A549 (cell line): ENCODE measurements at regions not wholly inside any gene's neighbourhood (a gene's known extent, or its start where the extent isn't known, plus 50 kb on each side); places are given as distances from the start of the nearest gene placed in this dataset.

Experiments used
- ATAC-seq, 2 experiments: fragments of 200-7000 bp in 1 of 2; fragments of >200 bp in 1 of 2; cut with Nextera tagmentation in 1 of 2; cut with Tn5 transposase in 1 of 2; 3 replicates each; pipeline versions ENCODE4 v1.8.0 to v1.9.1; 2018 to 2020; ENCODE audit warnings: mild to moderate bottlenecking in 1 of 2, moderate library complexity in 1 of 2
- CTCF ChIA-PET: fragments of 300-600 bp; sonication (Branson Sonifier 250); formaldehyde crosslinking; extraction: SDS; loops from one replicate; lab custom pipeline; 2021; ENCODE audit warnings: antibody characterized with exemption, inconsistent platforms; lab: Yijun Ruan, JAX
- POLR2A ChIA-PET: fragments of 350-600 bp; formaldehyde crosslinking; extraction: SDS; loops from one replicate; lab custom pipeline; 2021; ENCODE audit warnings: antibody characterized with exemption, inconsistent platforms; lab: Yijun Ruan, JAX
- DNase-seq, 2 experiments: peaks; one replicate each; pipeline versions ENCODE4 v3.0.0 to v3.0.0-alpha.2; 2011 to 2016; ENCODE audit warnings: low read depth in 1 of 2, low spot score in 1 of 2
- FAIRE-seq: peaks from 2 replicates; lab custom pipeline; 2011; peaks lifted over from hg19 to GRCh38; lab: Jason Lieb, UNC
- H3K27ac ChIP-seq, 2 experiments: fragments of >200 bp; sonication (Bioruptor Twin); formaldehyde crosslinking; 3 replicates each; pipeline ENCODE4 v1.5.1; 2016 to 2017
- H3K4me1 ChIP-seq: fragments of >200 bp; sonication (Bioruptor Twin); formaldehyde crosslinking; 3 replicates; pipeline ENCODE4 v1.6.1; 2016
- H3K4me2 ChIP-seq: fragments of >200 bp; sonication (Bioruptor Twin); formaldehyde crosslinking; 3 replicates; pipeline ENCODE4 v1.6.1; 2016
- H3K4me3 ChIP-seq: fragments of >200 bp; sonication (Bioruptor Twin); formaldehyde crosslinking; 3 replicates; pipeline ENCODE4 v1.5.1; 2016
- H3K9me3 ChIP-seq: fragments of >200 bp; sonication (Bioruptor Twin); formaldehyde crosslinking; 3 replicates; pipeline ENCODE4 v1.6.1; 2016
- BHLHE40 ChIP-seq: IDR thresholded peaks from 2 replicates; pipeline ENCODE4 v1.6.1; 2012; ENCODE audit warnings: low read depth, low read length, inconsistent platforms
- CBX8 ChIP-seq: fragments of 200-600 bp; sonication (generic); IDR thresholded peaks from 2 replicates; pipeline ENCODE4 v1.6.1; 2016
- CEBPB ChIP-seq, 2 experiments: fragments of >200 bp in 1 of 2; sonication (Bioruptor Twin) in 1 of 2; formaldehyde crosslinking in 1 of 2; IDR thresholded peaks; 2 replicates each; pipeline ENCODE4 v1.6.1; 2012 to 2016
- CHD2 ChIP-seq: fragments of 150-350 bp; IDR thresholded peaks from 2 replicates; pipeline ENCODE4 v1.6.1; 2014; ENCODE audit warnings: low read length; ENCODE audit not compliant: partially characterized antibody
- CHD4 ChIP-seq: fragments of 200-600 bp; sonication (generic); IDR thresholded peaks from 2 replicates; pipeline ENCODE4 v1.6.1; 2016; ENCODE audit warnings: antibody characterized with exemption, mild to moderate bottlenecking, borderline replicate concordance
- EP300 ChIP-seq, 2 experiments: fragments of >200 bp; sonication (Bioruptor Twin); formaldehyde crosslinking; IDR thresholded peaks; 2 replicates in 1 of 2; 3 replicates in 1 of 2; pipeline ENCODE4 v1.6.1; 2016 to 2017
- FOSB ChIP-seq: fragments of 250-450 bp; sonication (Bioruptor Pico); IDR thresholded peaks from 2 replicates; pipeline ENCODE4 v1.5.0; 2020; ENCODE audit warnings: mild to moderate bottlenecking, moderate library complexity
- HEYL ChIP-seq: fragments of 250-450 bp; sonication (Bioruptor Pico); IDR thresholded peaks from 2 replicates; pipeline ENCODE4 v1.8.0; 2021; ENCODE audit warnings: mild to moderate bottlenecking, moderate library complexity
- HOXB13 ChIP-seq: fragments of 250-450 bp; sonication (Bioruptor Pico); IDR thresholded peaks from 2 replicates; pipeline ENCODE4 v1.5.0; 2020; ENCODE audit warnings: low read depth, mild to moderate bottlenecking, moderate library complexity
- JUN ChIP-seq, 2 experiments: fragments of >200 bp; sonication (Bioruptor Twin); formaldehyde crosslinking; IDR thresholded peaks; 2 replicates in 1 of 2; 3 replicates in 1 of 2; pipeline ENCODE4 v1.6.1; 2016 to 2017
- KDM1A ChIP-seq: fragments of 200-600 bp; sonication (generic); IDR thresholded peaks from 2 replicates; pipeline ENCODE4 v1.6.1; 2016; ENCODE audit warnings: low read depth, mild to moderate bottlenecking
- MAFK ChIP-seq: fragments of 450-650 bp; IDR thresholded peaks from 2 replicates; pipeline ENCODE4 v1.6.1; 2014; ENCODE audit not compliant: partially characterized antibody
- NR3C1 ChIP-seq: fragments of >200 bp; sonication (Bioruptor Twin); formaldehyde crosslinking; IDR thresholded peaks from 3 replicates; pipeline ENCODE4 v1.6.1; 2017
- POLR2AphosphoS2 ChIP-seq: conservative IDR thresholded peaks from 2 replicates; pipeline ENCODE4 v1.6.1; 2012; ENCODE audit warnings: low read length, improper control_type of control experiment, inconsistent platforms
- RARB ChIP-seq: fragments of 250-450 bp; sonication (Bioruptor Pico); IDR thresholded peaks from 2 replicates; pipeline ENCODE4 v1.8.0; 2021; ENCODE audit warnings: mild to moderate bottlenecking, moderate library complexity
- REST ChIP-seq: fragments of 200-600 bp; sonication (generic); IDR thresholded peaks from 2 replicates; pipeline ENCODE4 v1.6.1; 2016; ENCODE audit warnings: antibody characterized with exemption, mild to moderate bottlenecking, moderate library complexity
- SMC3 ChIP-seq: fragments of >200 bp; sonication (Bioruptor Twin); formaldehyde crosslinking; IDR thresholded peaks from 3 replicates; pipeline ENCODE4 v1.6.1; 2018; ENCODE audit warnings: inconsistent platforms
- USF2 ChIP-seq: fragments of 450-650 bp; IDR thresholded peaks from 2 replicates; pipeline ENCODE4 v1.6.1; 2014; ENCODE audit warnings: antibody characterized with exemption
- ZC3H11A ChIP-seq: fragments of 450-650 bp; IDR thresholded peaks from 2 replicates; pipeline ENCODE4 v1.6.1; 2014; ENCODE audit warnings: antibody characterized with exemption, mild to moderate bottlenecking
- ZFP36 ChIP-seq: fragments of 450-650 bp; IDR thresholded peaks from 2 replicates; pipeline ENCODE4 v1.6.1; 2014; ENCODE audit warnings: borderline replicate concordance; ENCODE audit not compliant: partially characterized antibody
- ZNF302 ChIP-seq: fragments of 250-450 bp; sonication (Bioruptor Pico); IDR thresholded peaks from 2 replicates; pipeline ENCODE4 v1.9.0; 2021; ENCODE audit warnings: inconsistent platforms, mild to moderate bottlenecking, moderate library complexity
- WGBS: methylation state at CpG from one replicate; pipeline ENCODE4 v1.1.6; 2017; ENCODE audit errors: missing lambda C conversion rate; 5-methylcytosine and 5-hydroxymethylcytosine counted together
- TF ChIP-seq, protein P1 (sequence below): IDR thresholded peaks from 2 replicates; pipeline ENCODE4 v1.6.1; 2012
- TF ChIP-seq, protein P2 (sequence below): fragments of >200 bp; sonication (Bioruptor Twin); formaldehyde crosslinking; IDR thresholded peaks from 3 replicates; pipeline ENCODE4 v1.5.1; 2016

DNA sequence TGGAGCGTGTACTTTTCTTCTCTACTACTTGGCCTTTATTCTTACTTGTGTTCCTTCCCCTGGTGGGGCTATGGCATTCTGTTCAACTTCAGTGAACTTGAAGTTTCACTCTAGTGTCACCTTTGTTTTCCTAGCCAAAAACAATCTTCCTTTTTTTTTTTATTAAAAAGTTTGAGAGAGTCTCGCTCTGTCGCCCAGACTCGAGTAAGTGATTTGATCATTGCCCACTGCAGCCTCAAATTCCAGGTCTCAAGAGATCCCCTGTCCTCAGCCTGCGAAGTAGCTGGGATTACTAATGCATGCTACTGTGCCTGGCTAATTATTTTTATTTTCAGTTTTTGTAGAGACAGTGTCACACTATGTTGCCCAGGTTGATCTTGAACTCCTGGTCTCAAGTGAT is 124.8 kb downstream of the SST start:
- no peak for DNase-seq
- no peak for ATAC-seq
- H3K27ac ChIP-seq: no peak overlapping the region
- no peak overlapping the region for H3K4me3 ChIP-seq
- no peaks in the 10 kb centered on the region for H3K4me1 ChIP-seq
- H3K4me2 ChIP-seq: no peak overlapping the region
- POLR2A ChIA-PET: no interaction called here
- CTCF ChIA-PET: no interaction called here
- WGBS: 72% methylated on average over 5 of the region's 5 CpGs
- FAIRE-seq: no peak
- no peak for TF ChIP-seq CEBPB (IDR thresholded peaks at IDR 0.05)
- TF ChIP-seq HEYL (CRISPR knock-in tag): no peak
- no peak for TF ChIP-seq ZC3H11A
- TF ChIP-seq NR3C1: no peak
- no peaks in the 10 kb centered on the region for H3K9me3 ChIP-seq

DNA sequence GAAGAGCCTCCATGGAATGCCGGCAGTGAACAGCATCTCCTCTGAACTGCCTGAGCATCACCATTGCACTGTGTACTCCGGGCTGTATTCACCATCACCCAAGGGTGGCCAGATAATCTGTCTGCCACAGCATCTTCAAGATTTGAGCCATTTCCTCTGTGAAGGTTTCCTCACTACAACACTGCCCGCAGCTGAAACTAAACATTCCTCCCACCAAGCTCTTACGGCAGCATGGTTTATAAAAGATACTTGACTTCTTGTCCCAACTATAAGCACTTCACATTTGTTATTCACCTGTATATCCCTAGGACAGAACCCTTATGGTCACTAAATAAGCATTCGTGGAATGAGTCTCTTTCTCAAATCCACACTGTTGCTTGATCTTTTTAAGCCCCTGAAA is 125.9 kb downstream of the SST start:
- H3K27ac ChIP-seq: no peak overlapping the region
- H3K4me3 ChIP-seq: no peak overlapping the region
- CTCF ChIA-PET: no interaction called here
- POLR2A ChIA-PET: no interaction called here
- ATAC-seq: no peak
- H3K9me3 ChIP-seq: no peaks in the 10 kb centered on the region
- WGBS: 47% methylated on average over 5 of the region's 5 CpGs
- DNase-seq: no peak
- FAIRE-seq: no peak
- H3K4me1 ChIP-seq: no peaks in the 10 kb centered on the region
- TF ChIP-seq CHD4 (no peak), BHLHE40 (no peak), SMC3 (no peak), REST (no peak), CEBPB (IDR thresholded peaks at IDR 0.05) (no peak), CHD2 (no peak), EP300 (IDR thresholded peaks at IDR 0.05) (no peak), KDM1A (no peak), USF2 (no peak), MAFK (no peak), CBX8 (no peak), RARB (CRISPR knock-in tag) (no peak), HOXB13 (CRISPR knock-in tag) (no peak), JUN (IDR thresholded peaks at IDR 0.05) (no peak), ZFP36 (no peak), ZNF302 (CRISPR knock-in tag) (no peak), FOSB (CRISPR knock-in tag) (no peak), POLR2AphosphoS2 (no peak)
- TF ChIP-seq, protein P1, sequence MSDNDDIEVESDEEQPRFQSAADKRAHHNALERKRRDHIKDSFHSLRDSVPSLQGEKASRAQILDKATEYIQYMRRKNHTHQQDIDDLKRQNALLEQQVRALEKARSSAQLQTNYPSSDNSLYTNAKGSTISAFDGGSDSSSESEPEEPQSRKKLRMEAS: no peak
- TF ChIP-seq, protein P2, sequence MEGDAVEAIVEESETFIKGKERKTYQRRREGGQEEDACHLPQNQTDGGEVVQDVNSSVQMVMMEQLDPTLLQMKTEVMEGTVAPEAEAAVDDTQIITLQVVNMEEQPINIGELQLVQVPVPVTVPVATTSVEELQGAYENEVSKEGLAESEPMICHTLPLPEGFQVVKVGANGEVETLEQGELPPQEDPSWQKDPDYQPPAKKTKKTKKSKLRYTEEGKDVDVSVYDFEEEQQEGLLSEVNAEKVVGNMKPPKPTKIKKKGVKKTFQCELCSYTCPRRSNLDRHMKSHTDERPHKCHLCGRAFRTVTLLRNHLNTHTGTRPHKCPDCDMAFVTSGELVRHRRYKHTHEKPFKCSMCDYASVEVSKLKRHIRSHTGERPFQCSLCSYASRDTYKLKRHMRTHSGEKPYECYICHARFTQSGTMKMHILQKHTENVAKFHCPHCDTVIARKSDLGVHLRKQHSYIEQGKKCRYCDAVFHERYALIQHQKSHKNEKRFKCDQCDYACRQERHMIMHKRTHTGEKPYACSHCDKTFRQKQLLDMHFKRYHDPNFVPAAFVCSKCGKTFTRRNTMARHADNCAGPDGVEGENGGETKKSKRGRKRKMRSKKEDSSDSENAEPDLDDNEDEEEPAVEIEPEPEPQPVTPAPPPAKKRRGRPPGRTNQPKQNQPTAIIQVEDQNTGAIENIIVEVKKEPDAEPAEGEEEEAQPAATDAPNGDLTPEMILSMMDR: no peak
- TF ChIP-seq, all 56 proteins: peak for 0
- H3K4me2 ChIP-seq: no peak overlapping the region
